ENCODE measurements at regions not wholly inside any gene's neighbourhood (a gene's known extent, or its start where the extent isn't known, plus 50 kb on each side); places are given as distances from the start of the nearest gene placed in this dataset.

- H3K79me2 ChIP-seq (replicated peaks; ENCODE audit: insufficient read depth) = no peaks in the 10 kb centered on the region
- TF ChIP-seq EZH2phosphoT487 (IDR thresholded peaks at IDR 0.05; ENCODE audit: unreplicated experiment) (no peak), POLR2AphosphoS5 (IDR thresholded peaks at IDR 0.05; ENCODE audit: low read depth) (no peak), ZNF114 (CRISPR knock-in tag; IDR thresholded peaks at IDR 0.05) (no peak), CTCF (conservative IDR thresholded peaks at IDR 0.05; ENCODE audit: low read depth in 2 of 2) (no peak), ZNF331 (CRISPR knock-in tag; IDR thresholded peaks at IDR 0.05; ENCODE audit: low read depth) (no peak), CREB1 (CRISPR knock-in tag; IDR thresholded peaks at IDR 0.05; ENCODE audit: low read depth) (no peak), EZH2 (IDR thresholded peaks at IDR 0.05; ENCODE audit: low read depth, unreplicated experiment) (no peak), NANOG (IDR thresholded peaks at IDR 0.05; ENCODE audit: borderline replicate concordance) (no peak), ETS1 (IDR thresholded peaks at IDR 0.05) (no peak), JUNB (IDR thresholded peaks at IDR 0.05; ENCODE audit: unreplicated experiment) (no peak), REST (IDR thresholded peaks at IDR 0.05; ENCODE audit: unreplicated experiment) (no peak), STAT1 (IDR thresholded peaks at IDR 0.05; ENCODE audit: unreplicated experiment) (no peak)
- no peak overlapping the region for H2AFZ ChIP-seq
- Mint-ChIP-seq H3K27me3 (ENCODE audit: insufficient read depth, low read depth, poor library complexity) (no peaks in the 10 kb centered on the region), H3K27ac (peak overlapping the region; percentile 18; the same call in 1 of the 2 replicates), H3K36me3 (ENCODE audit: low read depth) (no peaks in the 10 kb centered on the region), H3K4me1 (peaks cover 8% of the 10 kb centered on the region), H3K9me3 (peaks cover under 1% of the 10 kb centered on the region; the same call in 1 of the 3 replicates), H3K4me3 (no peak overlapping the region)
- H3F3A ChIP-seq (replicated peaks; ENCODE audit: low read depth) = no peaks in the 10 kb centered on the region
- H4K20me1 ChIP-seq (replicated peaks; ENCODE audit: insufficient read depth) = no peaks in the 10 kb centered on the region
- DNase-seq (ENCODE audit: low spot score) (peak; percentile 46), ATAC-seq (peak; percentile 69)
- no peaks in the 10 kb centered on the region for H3K36me3 ChIP-seq (ENCODE audit: insufficient read depth)
- no peaks in the 10 kb centered on the region for H3K27me3 ChIP-seq (ENCODE audit: insufficient read depth)
- no peak overlapping the region for H3K27ac ChIP-seq (ENCODE audit: low read depth)
- H3K4me2 ChIP-seq = no peak overlapping the region
- no peaks in the 10 kb centered on the region for H3K9me2 ChIP-seq (ENCODE audit: insufficient read depth)
- no peaks in the 10 kb centered on the region for H3K4me1 ChIP-seq (ENCODE audit: insufficient read depth)
- no peak overlapping the region for H3K4me3 ChIP-seq
These were observed 111.8 kb upstream of the USP25 start for GRCh38 chr21:15617964-15618363.

Data from GM23338 (cell line).